Epithelial cell of prostate (primary cell): ENCODE measurements at regions not wholly inside any gene's neighbourhood (a gene's known extent, or its start where the extent isn't known, plus 50 kb on each side); places are given as distances from the start of the nearest gene placed in this dataset.
"Not testable (repeated sequence)": the region's sequence is repeated elsewhere in the genome, so short reads cannot be mapped to it uniquely, and the experiment has no call there.

Experiments used
- DNase-seq: peaks from one replicate; pipeline ENCODE4 v3.0.0-alpha.2; 2011; ENCODE audit warnings: low read depth, low spot score
- H3K27ac ChIP-seq: fragments of 450-650 bp; 2 replicates; pipeline ENCODE4 v1.5.1; 2017; ENCODE audit warnings: mild to moderate bottlenecking

DNA sequence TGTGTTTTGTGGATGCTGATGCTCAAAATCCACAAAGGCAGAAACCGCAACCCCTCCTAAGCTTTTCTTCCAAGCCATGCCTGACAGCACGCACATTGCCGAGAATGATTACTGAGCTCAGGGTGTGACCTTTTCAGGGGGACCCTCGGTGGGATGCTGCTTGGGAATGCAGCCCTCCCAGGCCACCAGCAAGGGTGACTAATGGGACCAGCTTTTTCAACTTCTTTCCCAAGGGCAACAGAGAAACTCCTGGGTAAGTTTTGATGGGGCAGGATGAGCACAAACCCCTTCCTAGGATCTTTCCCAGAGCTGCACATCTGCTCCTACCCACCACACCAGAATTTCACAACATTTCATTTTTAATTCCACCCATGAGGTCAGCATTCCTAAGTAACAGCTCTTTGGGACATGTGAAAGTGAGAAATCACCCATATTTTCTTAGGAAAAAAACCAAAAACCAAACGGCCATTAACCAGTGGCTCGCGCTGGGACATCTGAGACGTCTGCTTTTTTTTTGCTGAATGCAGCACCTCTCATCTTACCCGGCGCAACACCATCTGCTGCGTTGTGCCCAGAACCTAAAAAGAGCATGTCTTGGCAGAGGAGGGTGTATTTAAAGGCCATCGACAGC lies 119.0 kb downstream of the ARL4C start:
- no peak overlapping the region for H3K27ac ChIP-seq
- no peak for DNase-seq

DNA sequence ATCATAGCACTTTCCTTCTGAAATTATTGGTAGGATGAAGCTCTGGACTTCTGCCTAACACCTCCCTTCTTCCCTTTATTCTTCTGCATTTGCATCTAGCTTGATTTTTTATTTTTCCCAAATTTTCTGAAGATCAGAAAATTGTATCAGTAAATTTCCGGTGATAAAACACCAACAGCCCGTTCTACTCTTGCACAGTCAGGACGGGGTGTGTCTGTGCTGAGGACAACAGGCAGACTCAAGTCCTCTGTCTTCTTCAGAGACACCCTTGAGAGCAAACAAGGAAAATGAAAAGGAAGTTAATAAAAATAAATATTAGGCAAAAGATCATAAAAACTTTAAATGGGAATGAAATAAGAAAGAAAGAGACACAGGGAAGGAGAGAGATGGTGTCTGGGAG lies 120.7 kb downstream of the ARL4C start:
- H3K27ac ChIP-seq, result no peak overlapping the region
- DNase-seq, result no peak

DNA sequence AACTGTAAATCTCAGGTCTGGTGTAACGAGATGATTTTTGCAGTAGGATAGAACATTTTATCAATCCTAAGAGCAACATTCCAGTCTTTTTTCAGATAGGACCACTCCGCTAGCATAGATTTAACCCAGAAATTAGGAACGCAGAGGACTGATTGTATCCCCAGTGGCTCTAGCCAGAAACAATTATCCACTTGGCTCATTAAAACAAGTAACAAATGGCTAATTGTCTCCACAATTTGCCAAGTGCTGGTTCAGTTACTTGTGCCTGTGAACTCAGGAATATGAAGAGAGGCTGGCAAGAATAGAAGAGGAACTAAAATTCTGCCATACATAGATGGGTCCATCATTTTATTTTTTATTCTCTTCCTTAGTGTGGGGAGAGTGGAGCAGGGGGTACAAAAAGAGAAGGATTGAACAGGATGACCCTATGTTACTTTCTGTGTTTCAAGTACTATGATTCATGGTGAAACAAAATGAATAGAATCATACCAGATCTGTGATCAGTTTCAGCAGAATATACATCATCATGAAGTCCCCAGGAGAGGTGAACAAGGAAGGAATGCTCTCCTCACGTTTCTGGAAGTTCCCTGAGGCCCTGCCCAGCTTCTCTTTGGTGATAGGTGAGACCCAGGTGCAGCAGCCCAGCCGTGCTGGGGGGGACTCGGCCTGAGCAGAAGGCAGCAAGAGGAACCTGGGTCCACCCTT lies 121.6 kb downstream of the ARL4C start:
- no peak overlapping the region for H3K27ac ChIP-seq
- no peak for DNase-seq

DNA sequence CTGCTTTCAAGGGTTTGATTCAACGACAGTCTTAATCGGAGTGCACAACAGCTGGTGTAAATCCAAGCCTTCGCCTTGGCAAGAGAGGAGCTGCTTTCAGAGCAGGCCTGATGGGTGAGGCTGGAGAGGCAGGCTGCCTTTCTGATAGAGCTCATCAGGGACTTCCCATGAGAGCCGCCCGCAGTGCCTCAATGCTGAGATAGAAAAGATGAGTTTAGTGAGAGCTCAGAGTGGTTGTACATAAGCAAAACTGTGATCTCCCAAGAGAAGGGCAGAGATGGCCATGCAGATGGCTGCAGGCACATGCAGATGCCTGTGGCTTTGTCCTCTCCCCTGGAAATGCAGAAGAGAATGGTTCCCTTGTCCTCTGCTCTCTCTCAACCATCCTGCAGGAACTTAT lies 122.1 kb downstream of the ARL4C start:
- no peak overlapping the region for H3K27ac ChIP-seq
- no peak for DNase-seq

DNA sequence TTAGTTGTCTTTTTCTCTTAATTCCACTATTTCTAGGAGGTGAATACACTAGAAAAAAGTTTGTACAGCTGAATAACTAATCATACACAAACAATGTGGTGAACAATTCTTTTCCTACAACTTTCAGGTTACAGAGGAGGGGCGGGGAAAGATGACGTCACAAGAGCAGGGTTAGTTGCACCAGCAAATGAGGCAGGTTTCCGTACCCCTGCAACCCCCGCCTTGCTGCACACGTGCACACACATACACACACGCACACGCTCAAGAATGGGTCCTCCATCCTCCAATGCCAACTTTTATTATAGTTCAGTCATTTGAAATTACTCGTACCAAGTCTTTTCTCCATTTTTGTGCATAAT lies 122.8 kb downstream of the ARL4C start:
- DNase-seq, result no peak
- no peak overlapping the region for H3K27ac ChIP-seq

DNA sequence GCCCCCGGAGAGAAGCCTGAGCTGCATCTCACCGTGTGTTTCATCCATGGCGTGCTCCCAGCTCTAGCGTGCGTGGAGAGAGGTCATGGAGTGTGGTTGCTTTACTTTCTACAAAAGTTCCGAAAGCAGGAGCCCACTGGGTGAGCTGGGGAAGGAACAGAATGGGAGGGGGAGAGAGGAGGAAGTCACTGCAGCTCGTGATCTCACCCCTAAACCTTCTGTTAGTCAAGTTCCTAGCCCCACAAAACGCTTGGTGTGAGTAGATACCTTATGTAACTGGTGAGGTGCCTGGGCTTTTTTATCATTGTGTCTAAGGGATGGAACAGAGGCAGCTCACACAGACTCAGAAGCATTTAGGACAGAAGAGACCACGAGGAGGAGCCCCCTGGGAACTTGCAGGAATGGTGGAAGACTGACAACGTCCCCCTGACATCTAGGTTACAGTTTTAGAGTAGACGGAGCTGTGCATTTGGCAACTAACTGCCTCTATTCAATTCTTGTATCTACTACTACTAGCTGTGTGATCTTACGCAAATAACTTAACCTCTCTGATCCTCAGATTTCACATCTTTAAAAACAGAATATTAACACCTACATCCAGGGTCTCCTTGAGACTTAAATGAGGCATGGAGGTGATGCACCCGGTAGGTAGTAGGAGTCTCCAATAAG lies 123.3 kb downstream of the ARL4C start:
- H3K27ac ChIP-seq, result peak overlapping the region; percentile 44
- no peak for DNase-seq

DNA sequence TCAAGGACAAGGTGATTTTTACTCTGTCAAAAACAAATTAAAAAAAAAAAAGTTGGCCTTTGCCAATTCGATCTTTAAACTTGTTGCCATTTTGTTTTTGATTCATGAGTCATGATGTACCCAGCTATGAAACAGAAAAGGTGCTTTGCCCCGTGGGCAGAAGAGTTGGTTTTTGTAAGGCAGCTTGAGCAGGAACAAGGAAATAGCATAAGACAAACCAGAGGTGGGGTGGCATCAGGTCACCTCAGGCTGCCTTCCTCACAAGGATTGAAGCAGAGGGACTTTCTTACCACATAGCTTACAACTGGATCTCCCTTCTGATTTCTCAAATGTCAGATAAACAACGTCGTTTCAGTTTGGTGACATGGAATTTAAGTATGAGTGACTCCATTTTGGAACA lies 123.8 kb downstream of the ARL4C start:
- peak; percentile 60 for DNase-seq
- H3K27ac ChIP-seq, result peak overlapping the region; percentile 44

DNA sequence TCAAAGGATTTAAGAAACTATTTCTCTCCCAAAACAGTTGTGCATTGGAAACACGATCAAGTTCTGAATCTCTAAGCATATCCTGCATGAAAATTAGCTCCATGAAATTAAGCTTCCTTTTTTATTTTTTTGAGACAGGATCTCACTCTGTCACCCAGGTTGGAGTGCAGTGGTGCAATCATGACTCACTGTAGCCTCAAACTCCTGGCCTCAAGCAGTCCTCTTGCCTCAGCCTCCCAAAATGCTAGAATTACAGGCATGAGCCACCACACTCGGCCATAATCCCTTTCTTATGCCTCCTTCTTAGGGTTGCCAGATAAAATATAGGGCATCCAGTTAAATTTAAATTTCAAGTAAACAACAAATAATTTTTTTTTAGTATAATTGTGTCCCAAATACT lies 124.4 kb downstream of the ARL4C start:
- peak overlapping the region; percentile 44 for H3K27ac ChIP-seq
- no peak for DNase-seq

DNA sequence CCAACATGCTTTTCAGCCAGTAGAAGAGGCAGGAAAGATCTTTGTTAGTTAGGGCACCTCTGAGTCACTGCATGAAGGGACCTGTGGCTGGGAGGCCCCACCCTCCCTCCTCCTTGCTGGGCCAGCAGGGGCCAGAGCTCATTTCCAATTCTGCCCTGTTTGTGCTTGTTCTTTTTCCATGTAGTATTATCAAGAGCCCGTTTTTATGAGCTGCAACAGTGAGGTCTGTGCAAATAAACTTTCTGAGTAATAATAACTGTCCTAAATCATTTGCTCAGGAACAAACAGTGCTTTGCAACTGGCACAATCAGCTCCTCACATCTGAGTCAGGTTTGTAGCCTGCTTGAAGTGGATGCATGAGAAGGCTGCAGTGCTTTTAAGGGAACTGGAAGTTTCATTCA lies 128.0 kb downstream of the ARL4C start:
- DNase-seq, result peak; percentile 68
- H3K27ac ChIP-seq, result peak overlapping the region; percentile 29

DNA sequence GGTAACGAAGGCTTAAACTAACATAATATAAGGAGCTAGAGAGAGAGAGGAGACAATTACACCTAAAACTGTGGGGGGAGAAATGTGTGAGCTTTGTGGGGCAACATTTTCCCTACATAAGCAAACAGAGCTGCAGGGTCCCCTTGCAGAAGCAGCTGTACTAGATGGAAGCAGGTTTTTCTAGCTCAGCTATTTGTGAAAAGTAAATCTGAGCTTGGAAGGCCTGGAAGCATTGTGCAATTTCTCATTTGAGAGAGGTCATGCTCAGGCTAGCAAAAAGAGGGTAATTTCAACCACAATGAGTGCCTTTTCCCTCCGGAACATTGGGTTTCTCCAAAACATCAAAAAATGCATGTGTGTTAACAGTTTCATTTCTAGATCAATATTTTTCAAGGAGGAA lies 130.0 kb downstream of the ARL4C start:
- no peak for DNase-seq
- no peak overlapping the region for H3K27ac ChIP-seq

DNA sequence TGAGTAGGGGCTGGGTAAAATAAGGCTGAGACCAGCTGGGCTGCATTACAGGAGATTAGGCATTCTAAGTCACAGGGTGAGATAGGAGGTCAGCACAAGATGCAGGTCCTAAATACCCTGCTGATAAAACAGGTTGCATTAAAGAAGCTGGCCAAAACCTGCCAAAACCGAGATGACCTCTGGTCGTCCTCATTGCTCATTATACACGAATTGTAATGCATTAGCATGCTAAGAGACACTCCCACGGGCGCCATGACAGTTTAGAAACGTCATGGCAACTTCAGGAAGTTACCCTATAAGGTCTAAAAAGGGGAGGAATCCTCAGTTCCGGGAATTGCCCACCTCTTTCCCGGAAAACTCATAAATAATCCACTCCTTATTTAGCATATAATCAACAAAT lies 132.2 kb downstream of the ARL4C start:
- no peak overlapping the region for H3K27ac ChIP-seq
- DNase-seq, result no peak

DNA sequence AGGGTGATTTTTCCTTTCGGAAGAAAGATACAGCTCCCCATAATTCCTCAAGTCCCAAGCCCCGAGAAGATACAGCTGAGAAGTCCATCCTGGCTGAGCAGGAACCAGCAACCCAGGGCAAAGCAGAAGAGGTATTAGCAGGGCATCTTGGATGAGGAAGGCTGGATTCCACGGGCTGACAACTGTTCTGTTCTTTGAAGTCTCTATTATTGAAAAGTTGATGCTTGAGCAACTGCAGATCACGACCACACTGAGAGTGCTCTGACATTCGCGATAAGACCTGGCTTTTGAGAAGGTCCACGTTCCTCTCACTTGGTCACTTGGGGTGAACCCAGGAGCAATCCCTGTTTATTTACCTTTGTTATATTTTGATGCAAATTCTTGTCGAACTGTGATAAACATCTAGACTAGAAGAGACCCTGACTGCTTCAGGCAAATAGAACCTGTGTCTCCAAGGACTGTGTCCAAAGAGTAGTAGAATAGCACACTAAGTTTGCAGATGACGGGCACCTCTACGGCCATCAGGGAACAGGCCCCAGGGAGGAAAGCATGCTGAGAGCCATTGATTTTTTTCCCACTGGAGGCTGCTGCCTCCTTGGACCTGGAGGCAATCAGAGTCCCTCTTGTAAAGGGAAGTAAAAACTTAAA lies 133.1 kb downstream of the ARL4C start:
- no peak for DNase-seq
- no peak overlapping the region for H3K27ac ChIP-seq

DNA sequence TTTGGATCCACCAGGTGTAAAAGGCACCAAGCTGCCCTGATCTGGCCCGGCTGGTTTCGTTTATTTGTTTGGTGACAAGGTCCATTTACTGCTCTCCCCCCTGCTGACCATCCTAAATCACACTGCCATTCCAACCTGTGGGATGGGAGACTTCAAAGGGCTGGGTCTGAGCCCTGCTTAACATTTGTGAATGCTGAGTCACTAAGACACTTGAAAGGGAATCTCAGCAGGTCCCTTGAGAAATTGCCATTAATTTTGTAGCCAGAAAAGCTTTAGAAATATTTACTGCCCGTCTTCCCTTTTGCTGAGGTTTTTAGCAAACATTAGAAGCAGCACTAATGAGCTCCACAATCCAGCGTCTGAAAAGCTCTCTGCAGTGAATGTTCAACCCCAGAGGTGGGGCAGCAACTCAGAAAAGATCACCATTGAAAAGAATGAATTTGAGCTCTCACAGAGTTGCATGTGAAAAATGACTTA lies 133.8 kb downstream of the ARL4C start:
- DNase-seq, result no peak
- no peak overlapping the region for H3K27ac ChIP-seq

DNA sequence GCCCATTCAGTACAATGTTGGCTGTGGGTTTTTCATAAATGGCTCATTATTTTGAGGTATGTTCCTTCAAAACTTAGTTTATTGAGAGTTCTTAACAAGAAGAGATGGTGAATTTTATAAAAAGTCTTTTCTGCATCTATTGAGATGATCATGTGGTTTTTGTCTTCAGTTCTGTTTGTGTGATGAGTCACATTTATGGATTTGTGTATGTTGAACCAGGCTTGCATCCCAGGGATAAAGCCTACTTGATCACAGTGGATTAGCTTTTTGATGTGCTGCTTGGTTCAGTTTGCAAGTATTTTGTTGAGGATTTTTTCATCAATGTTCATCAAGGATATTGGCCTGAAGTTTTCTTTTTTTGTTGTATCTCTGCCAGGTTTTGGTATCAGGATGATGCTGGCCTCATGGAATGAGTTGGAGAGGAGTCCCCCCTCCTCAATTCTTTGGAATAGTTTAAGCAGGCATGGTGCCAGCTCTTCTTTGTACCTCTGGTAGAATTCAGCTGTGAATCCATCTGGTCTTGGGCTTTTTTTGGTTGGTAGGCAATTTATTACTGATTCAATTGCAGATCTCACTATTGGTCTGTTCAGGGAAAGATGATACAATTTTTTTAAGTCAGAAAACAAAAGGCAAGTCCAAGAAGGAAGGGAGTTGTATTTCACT lies 136.4 kb downstream of the ARL4C start:
- DNase-seq, H3K27ac ChIP-seq: not testable (repeated sequence)

DNA sequence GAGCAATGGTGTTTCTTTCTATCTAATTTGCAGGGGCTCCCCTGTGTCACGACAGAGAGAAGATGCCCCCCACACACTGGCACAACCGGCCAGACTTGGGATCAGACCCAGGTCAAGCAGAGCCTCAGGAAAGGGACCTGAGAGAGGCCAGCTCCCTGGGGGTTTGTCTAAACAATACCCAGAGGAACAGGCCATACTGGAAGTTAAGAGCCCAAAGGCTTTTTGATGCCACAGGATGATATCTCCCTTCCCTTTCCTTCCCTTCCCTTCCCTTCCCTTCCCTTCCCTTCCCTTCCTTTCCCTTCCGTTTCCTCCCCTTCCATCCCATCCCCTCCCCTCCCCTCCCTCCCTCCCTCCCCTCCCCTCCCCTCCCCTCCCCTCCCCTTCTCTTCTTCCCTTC lies 139.2 kb downstream of the ARL4C start:
- no peak for DNase-seq
- H3K27ac ChIP-seq, result no peak overlapping the region

DNA sequence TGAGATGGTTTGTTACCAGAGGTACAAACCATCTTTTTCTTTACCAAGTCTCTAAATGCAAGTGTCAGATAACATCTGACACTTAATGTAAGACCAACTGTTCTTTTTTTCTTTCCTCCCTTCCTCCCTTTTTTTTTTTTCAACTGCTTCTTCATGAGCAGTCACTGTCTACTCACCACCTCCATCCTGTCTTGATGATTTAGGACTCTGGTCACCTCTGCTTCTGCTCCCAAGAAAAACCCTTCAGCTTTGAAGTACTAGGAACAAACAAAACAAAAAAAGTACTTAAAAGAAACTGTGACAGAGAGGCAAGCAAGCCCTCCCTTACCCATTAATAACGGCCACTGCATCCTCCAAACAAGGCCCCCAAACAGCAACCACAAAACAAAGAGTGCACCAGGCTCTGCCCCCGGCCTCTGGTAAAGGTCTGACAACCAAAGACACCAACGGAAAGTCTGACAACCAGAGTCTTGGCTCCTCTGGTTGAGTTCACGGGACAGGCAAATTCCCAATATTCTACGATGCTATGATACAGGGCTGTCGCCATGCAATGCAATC lies 141.0 kb downstream of the ARL4C start:
- DNase-seq, result no peak
- no peak overlapping the region for H3K27ac ChIP-seq

DNA sequence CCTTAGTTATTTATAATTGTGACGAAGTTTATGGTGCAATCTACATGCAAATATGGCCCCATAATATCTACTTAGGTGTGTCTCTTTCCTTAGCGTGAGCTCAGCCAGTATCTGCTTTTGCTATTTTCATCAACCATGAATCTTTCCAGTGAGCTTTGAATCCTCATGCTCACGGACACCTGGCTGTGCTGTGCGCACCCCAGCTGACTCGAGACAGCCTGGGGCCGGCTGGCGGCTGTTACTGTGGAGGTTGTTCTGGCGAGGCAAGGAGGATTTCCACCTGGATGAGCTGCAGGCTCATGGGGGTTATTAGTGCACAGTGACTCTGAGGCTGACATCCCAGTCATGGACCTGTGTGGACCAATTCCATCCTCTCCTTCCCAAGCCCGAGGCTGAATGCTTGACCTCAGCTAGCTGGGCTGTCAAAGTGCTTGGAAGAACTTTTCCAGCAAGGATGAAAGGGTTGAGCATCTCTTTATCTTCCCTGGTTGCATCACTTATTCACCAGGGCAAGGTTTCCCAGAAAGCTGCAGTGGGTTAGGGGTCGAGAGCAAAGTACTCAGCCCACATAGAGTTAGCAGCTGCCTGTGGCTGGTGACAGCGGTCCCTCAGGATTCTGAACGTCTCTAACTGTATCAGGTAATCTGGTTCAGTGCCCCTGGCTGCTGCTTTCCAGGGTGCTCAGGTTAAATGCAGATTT lies 141.7 kb downstream of the ARL4C start:
- no peak for DNase-seq
- no peak overlapping the region for H3K27ac ChIP-seq

DNA sequence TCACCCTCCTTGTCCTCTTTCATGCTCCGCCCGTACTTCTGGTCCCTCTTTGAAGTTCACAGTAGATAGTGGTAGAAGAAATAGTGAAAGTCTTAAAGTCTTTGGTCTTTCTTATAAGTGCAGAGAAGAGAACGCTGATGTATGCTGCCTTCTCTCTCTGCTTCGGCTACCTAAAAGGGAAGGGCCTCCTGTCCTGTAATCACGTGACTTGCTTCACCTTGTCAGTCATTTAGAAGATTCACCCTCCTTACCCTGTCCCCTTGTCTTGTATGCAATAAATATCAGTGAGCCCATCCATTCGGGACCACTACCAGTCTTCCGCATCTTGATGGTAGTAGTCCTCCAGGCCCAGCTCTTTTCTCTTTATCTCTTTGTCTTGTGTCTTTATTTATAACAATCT lies 144.6 kb downstream of the ARL4C start:
- no peak overlapping the region for H3K27ac ChIP-seq
- no peak for DNase-seq

DNA sequence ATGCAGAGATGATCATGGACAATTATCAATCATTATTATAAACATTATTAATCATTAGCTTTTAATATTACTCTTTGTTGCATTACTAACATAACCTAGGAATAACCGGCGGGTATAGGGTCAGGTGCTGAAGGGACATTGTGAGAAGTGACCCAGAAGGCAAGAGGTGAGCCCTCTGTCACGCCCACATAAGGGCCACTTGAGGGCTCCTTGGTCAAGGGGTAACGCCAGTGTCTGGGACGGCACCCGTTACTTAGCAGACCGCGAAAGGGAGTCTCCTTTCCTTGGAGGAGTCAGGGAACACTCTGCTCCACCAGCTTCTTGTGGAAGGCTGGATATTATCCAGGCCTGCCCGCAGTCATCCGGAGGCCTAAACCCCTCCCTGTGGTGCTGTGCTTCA lies 145.0 kb downstream of the ARL4C start:
- DNase-seq, H3K27ac ChIP-seq: not testable (repeated sequence)

DNA sequence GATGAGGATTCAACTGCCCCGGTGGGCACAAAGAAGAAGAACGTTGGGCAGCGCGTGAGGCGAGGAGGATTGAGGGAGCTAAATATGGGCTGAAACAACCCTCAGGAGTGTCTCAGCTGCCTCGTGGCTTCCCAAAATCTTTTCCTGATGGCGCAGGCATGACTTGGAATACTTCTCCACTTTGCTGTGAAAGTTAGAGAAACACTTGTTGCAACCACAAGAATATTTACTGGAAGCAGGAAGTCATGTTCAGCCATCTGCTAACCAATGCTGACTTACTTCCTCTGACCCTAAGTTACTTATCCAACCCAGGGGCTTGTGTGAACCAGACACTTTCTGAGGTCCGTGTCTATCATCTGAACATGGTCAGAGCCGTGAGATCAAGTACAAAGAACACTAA lies 148.8 kb downstream of the ARL4C start:
- H3K27ac ChIP-seq, result no peak overlapping the region
- no peak for DNase-seq
